ENCODE measurements at regions not wholly inside any gene's neighbourhood (a gene's known extent, or its start where the extent isn't known, plus 50 kb on each side); places are given as distances from the start of the nearest gene placed in this dataset.

- H3F3A ChIP-seq (ENCODE audit: low read length, unreplicated experiment): peaks cover 11% of the 10 kb centered on the region
- H3K36me3 ChIP-seq (ENCODE audit: low read depth, low read length): no peaks in the 10 kb centered on the region
- no peak overlapping the region for H3K4me3 ChIP-seq (ENCODE audit: low read length)
- H3K9me2 ChIP-seq (replicated peaks; ENCODE audit: low read length): no peaks in the 10 kb centered on the region
- H3K79me2 ChIP-seq (ENCODE audit: low read length): no peaks in the 10 kb centered on the region
- H4K20me1 ChIP-seq (ENCODE audit: low read length): no peaks in the 10 kb centered on the region
- H2AFZ ChIP-seq (ENCODE audit: low read length): no peak overlapping the region
- no peak overlapping the region for H3K4me2 ChIP-seq (ENCODE audit: low read length)
- H3K4me1 ChIP-seq (ENCODE audit: insufficient read depth, low read length): peaks cover 56% of the 10 kb centered on the region
- no peak overlapping the region for H3K27ac ChIP-seq (ENCODE audit: low read length)
- ATAC-seq: no peak
- ChIA-PET POLR2A (ENCODE audit: unreplicated experiment) (no interaction called here), CTCF (no interaction called here)
- H3K9ac ChIP-seq (ENCODE audit: low read length): no peak overlapping the region
- H3K9me3 ChIP-seq (ENCODE audit: low read length): no peaks in the 10 kb centered on the region
- TF ChIP-seq EZH2phosphoT487 (IDR thresholded peaks at IDR 0.05; ENCODE audit: borderline replicate concordance, low read length): no peak
- BruUV-seq (replicated peaks): no TSS peak
- no peaks in the 10 kb centered on the region for H3K27me3 ChIP-seq (ENCODE audit: low read length)
- no peak for DNase-seq
- intact Hi-C loops (cut with micrococcal nuclease): loop anchor here (2.0 kb wide), 2 partner anchors 203 to 405 kb away; no protein-coding TSS in a partner anchor
These were observed 406.0 kb downstream of the SIPA1L2 start for GRCh38 chr1:232223887-232224286.

DNA sequence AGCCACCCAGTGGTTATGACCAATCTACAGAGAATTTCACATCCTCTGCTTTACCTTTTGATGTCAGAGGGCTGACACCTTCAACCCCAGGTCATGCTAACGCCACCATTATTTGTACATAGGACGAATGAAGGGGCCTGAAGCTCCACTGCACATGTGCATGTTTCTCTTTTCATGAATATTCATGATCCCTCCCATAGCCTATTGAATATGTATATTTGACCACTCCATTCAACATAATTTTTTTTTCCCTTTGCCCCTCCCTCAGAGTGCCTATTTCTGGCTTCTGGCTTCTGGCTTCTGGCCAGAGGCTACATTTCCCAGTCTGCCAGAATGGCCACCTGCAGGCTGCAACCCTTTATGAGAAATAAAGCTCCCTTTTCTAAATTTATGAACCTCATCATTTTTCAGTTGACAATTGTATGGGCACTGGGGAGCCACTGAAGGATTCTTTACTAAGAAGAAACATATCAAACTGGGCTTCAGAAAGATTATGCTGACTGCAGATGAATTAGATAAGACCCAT lies 406.7 kb downstream of the SIPA1L2 start:
- Histone ChIP-seq H4K20me1 (ENCODE audit: low read length) (no peaks in the 10 kb centered on the region), H3K9me3 (ENCODE audit: low read length) (no peaks in the 10 kb centered on the region), H3K27me3 (ENCODE audit: low read length) (no peaks in the 10 kb centered on the region), H3K36me3 (ENCODE audit: low read depth, low read length) (no peaks in the 10 kb centered on the region), H2AFZ (ENCODE audit: low read length) (no peak overlapping the region), H3F3A (ENCODE audit: low read length, unreplicated experiment) (peaks cover 11% of the 10 kb centered on the region), H3K27ac (ENCODE audit: low read length) (no peak overlapping the region), H3K79me2 (ENCODE audit: low read length) (no peaks in the 10 kb centered on the region), H3K4me1 (ENCODE audit: insufficient read depth, low read length) (peaks cover 56% of the 10 kb centered on the region), H3K4me2 (ENCODE audit: low read length) (no peak overlapping the region), H3K4me3 (ENCODE audit: low read length) (no peak overlapping the region), H3K9ac (ENCODE audit: low read length) (no peak overlapping the region), H3K9me2 (replicated peaks; ENCODE audit: low read length) (no peaks in the 10 kb centered on the region)
- ATAC-seq (no peak), DNase-seq (no peak)
- POLR2A ChIA-PET (ENCODE audit: unreplicated experiment): no interaction called here
- BruUV-seq (replicated peaks): no TSS peak
- CTCF ChIA-PET: no interaction called here
- intact Hi-C loops (cut with micrococcal nuclease): loop anchor here (2.0 kb wide), 2 partner anchors 204 to 406 kb away; no protein-coding TSS in a partner anchor
- TF ChIP-seq EZH2 (IDR thresholded peaks at IDR 0.05; ENCODE audit: low read length, unreplicated experiment) (no peak), EZH2phosphoT487 (IDR thresholded peaks at IDR 0.05; ENCODE audit: borderline replicate concordance, low read length) (no peak), CTCF (conservative IDR thresholded peaks at IDR 0.05; ENCODE audit: low read depth, low read length) (no peak)

GRCh38 chr1:232222614-232223013 lies 407.3 kb downstream of the SIPA1L2 start:
- Histone ChIP-seq H3K27ac (ENCODE audit: low read length) (peak overlapping the region; percentile 86), H3F3A (ENCODE audit: low read length, unreplicated experiment) (peaks cover 11% of the 10 kb centered on the region)

More at GRCh38 chr1:232222614-232223013, 407.3 kb downstream of the SIPA1L2 start:
- Histone ChIP-seq H3K79me2 (ENCODE audit: low read length) (no peaks in the 10 kb centered on the region), H3K4me2 (ENCODE audit: low read length) (peak overlapping the region; percentile 28), H3K4me1 (ENCODE audit: insufficient read depth, low read length) (peaks cover 56% of the 10 kb centered on the region), H3K36me3 (ENCODE audit: low read depth, low read length) (no peaks in the 10 kb centered on the region), H3K9me3 (ENCODE audit: low read length) (no peaks in the 10 kb centered on the region), H3K27me3 (ENCODE audit: low read length) (no peaks in the 10 kb centered on the region), H4K20me1 (ENCODE audit: low read length) (no peaks in the 10 kb centered on the region), H3K9ac (ENCODE audit: low read length) (peak overlapping the region; percentile 43), H3K9me2 (replicated peaks; ENCODE audit: low read length) (no peaks in the 10 kb centered on the region), H2AFZ (ENCODE audit: low read length) (no peak overlapping the region), H3K4me3 (ENCODE audit: low read length) (no peak overlapping the region)
- BruUV-seq (replicated peaks): no TSS peak
- intact Hi-C loops (cut with micrococcal nuclease): loop anchor here (1.0 to 2.0 kb wide), 3 partner anchors 58 to 406 kb away; no protein-coding TSS in a partner anchor
- ATAC-seq (no peak), DNase-seq (no peak)
- no peak for TF ChIP-seq EZH2 (IDR thresholded peaks at IDR 0.05; ENCODE audit: low read length, unreplicated experiment)
- TF ChIP-seq CTCF (conservative IDR thresholded peaks at IDR 0.05; ENCODE audit: low read depth, low read length): no peak
- TF ChIP-seq EZH2phosphoT487 (IDR thresholded peaks at IDR 0.05; ENCODE audit: borderline replicate concordance, low read length): no peak
- ChIA-PET CTCF (no interaction called here), POLR2A (ENCODE audit: unreplicated experiment) (no interaction called here)

Data from PC-3 (cell line).